Stimulated activated CD8-positive, alpha-beta memory T cell treated with anti-CD3 and anti-CD28 coated beads, Interleukin-7, amount 100 ng/mL, for 48 hours (primary cell): ENCODE measurements at regions not wholly inside any gene's neighbourhood (a gene's known extent, or its start where the extent isn't known, plus 50 kb on each side); places are given as distances from the start of the nearest gene placed in this dataset.
"Not testable (repeated sequence)": the region's sequence is repeated elsewhere in the genome, so short reads cannot be mapped to it uniquely, and the experiment has no call there.

Source experiments
- DNase-seq, 2 donors: peaks; one replicate each; pipeline ENCODE4 v3.0.0-alpha.2; 2020; ENCODE audit warnings: low read depth in 1 of 2; ENCODE audit errors: extremely low read depth in 1 of 2

- DNase-seq, result no peak
These were observed 678.6 kb downstream of the MAFB start for GRCh38 chr20:40010483-40010882.

- no peak for DNase-seq
These were observed 679.5 kb downstream of the MAFB start for GRCh38 chr20:40009542-40009941.

GRCh38 chr20:40008177-40008576, 680.9 kb downstream of the MAFB start:
- no peak for DNase-seq

GRCh38 chr20:40006168-40006860, 682.7 kb downstream of the MAFB start:
- no peak for DNase-seq

- DNase-seq, result not testable (repeated sequence)
These were observed 684.9 kb downstream of the MAFB start for GRCh38 chr20:40004092-40004491.

- no peak for DNase-seq
These were observed 695.3 kb downstream of the MAFB start for GRCh38 chr20:39993742-39994141.

GRCh38 chr20:39990692-39991091, 698.3 kb downstream of the MAFB start:
- DNase-seq, result no peak

- no peak for DNase-seq
These were observed 700.0 kb downstream of the MAFB start for GRCh38 chr20:39988991-39989390.

GRCh38 chr20:39986173-39986904, 702.7 kb downstream of the MAFB start:
- no peak for DNase-seq

GRCh38 chr20:39985271-39985827, 703.7 kb downstream of the MAFB start:
- no peak for DNase-seq

GRCh38 chr20:39983655-39984054, 705.4 kb downstream of the MAFB start:
- no peak for DNase-seq

GRCh38 chr20:39983183-39983582, 705.9 kb downstream of the MAFB start:
- DNase-seq, result no peak

- DNase-seq, result no peak
These were observed 714.0 kb downstream of the MAFB start for GRCh38 chr20:39974966-39975501.

- no peak for DNase-seq
These were observed 720.5 kb downstream of the MAFB start for GRCh38 chr20:39968495-39968894.

- DNase-seq, result no peak
These were observed 721.2 kb downstream of the MAFB start for GRCh38 chr20:39967806-39968205.

GRCh38 chr20:39961637-39962244, 727.3 kb downstream of the MAFB start:
- DNase-seq, result no peak

- DNase-seq, result no peak
These were observed 728.3 kb downstream of the MAFB start for GRCh38 chr20:39960522-39961428.

- DNase-seq, result not testable (repeated sequence)
These were observed 731.1 kb downstream of the MAFB start for GRCh38 chr20:39957911-39958310.

GRCh38 chr20:39954621-39955020, 734.4 kb downstream of the MAFB start:
- no peak for DNase-seq

- no peak for DNase-seq
These were observed 742.1 kb downstream of the MAFB start for GRCh38 chr20:39946931-39947330.
